Prostate gland (tissue), 2 donors: ENCODE measurements at regions not wholly inside any gene's neighbourhood (a gene's known extent, or its start where the extent isn't known, plus 50 kb on each side); places are given as distances from the start of the nearest gene placed in this dataset.

Experiments
- DNase-seq: peaks from one replicate; pipeline ENCODE4 v3.0.0-alpha.2; 2019; ENCODE audit warnings: low spot score
- H3K27ac ChIP-seq, 2 donors: fragments of 200-600 bp; sonication (generic); 2 replicates each; pipeline ENCODE4 v1.5.1; 2017 to 2019
- H3K27me3 ChIP-seq: fragments of 200-600 bp; sonication (generic); replicated peaks from 2 replicates; pipeline ENCODE4 v1.5.1; 2019; ENCODE audit not compliant: insufficient read depth
- H3K36me3 ChIP-seq, 2 donors: fragments of 200-600 bp; sonication (generic); 1 replicate in 1 of 2; 2 replicates in 1 of 2; pipeline versions ENCODE4 v1.5.1 to v1.8.1; 2017 to 2019
- H3K4me1 ChIP-seq: fragments of 200-600 bp; sonication (generic); replicated peaks from 2 replicates; pipeline ENCODE4 v1.5.1; 2019
- H3K4me3 ChIP-seq, 2 donors: fragments of 200-600 bp; sonication (generic); 2 replicates each; pipeline ENCODE4 v1.5.1; 2017 to 2019
- H3K9me3 ChIP-seq: fragments of 200-600 bp; sonication (generic); 2 replicates; pipeline ENCODE4 v1.5.1; 2017
- POLR2A ChIP-seq: fragments of 450-650 bp; IDR thresholded peaks from one replicate; pipeline ENCODE4 v1.6.1; 2016; ENCODE audit warnings: antibody characterized with exemption, mild to moderate bottlenecking
- POLR2AphosphoS5 ChIP-seq: sonication (generic); formaldehyde crosslinking; IDR thresholded peaks from one replicate; pipeline ENCODE4 v1.6.1; 2017; ENCODE audit warnings: antibody characterized with exemption
- WGBS: methylation state at CpG from one replicate; pipeline ENCODE4 v1.1.5; 2018; 5-methylcytosine and 5-hydroxymethylcytosine counted together
- intact Hi-C: fragments of 100-400 bp; cut with DNase I; formaldehyde crosslinking; loops from one replicate; pipeline ENCODE4 v1.14.2; 2022
- TF ChIP-seq, protein P1 (sequence below), 4 experiments: fragments of 200-600 bp in 2 of 4; fragments of 450-650 bp in 2 of 4; sonication (generic) in 2 of 4; IDR thresholded peaks; 1 replicate in 3 of 4; 2 replicates in 1 of 4; pipeline ENCODE4 v1.5.1; 2016 to 2019; ENCODE audit warnings: antibody characterized with exemption in 4 of 4, mild to moderate bottlenecking in 2 of 4, moderate library complexity in 2 of 4

DNA sequence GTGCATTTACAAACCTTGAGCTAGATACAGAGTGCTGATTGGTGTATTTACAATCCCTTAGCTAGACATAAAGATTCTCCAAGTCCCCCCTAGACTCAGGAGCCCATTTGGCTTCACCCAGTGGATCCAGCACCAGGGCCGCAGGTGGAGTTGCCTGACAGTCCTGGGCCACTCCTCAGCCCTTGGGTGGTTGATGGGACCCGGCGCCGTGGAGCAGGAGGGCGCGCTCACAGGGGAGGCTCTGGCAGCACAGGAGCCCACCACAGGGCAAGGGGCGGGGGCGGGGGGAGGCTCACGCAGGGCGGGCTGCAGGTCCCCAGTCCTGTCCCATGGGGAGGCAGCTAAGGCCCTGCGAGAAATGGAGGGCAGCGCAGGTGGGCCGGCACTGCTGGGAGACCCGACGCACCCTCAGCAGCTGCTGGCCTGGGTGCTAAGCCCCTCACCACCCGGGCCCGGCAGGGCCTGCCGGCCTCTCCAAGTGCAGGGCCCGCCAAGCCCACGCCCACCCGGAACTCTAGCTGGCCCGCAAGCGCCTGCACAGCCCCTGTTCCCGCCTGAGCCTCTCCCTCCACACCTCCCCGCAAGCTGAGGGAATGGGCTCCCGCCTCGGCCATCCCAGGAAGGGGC, 613.5 kb downstream of the TLE4 start:
- WGBS = 97% methylated on average over 23 of the region's 27 CpGs
- no peak for TF ChIP-seq POLR2A
- DNase-seq = no peak
- Histone ChIP-seq H3K4me3 (no peak overlapping the region), H3K9me3 (no peaks in the 10 kb centered on the region), H3K27me3 (no peaks in the 10 kb centered on the region), H3K27ac (no peak overlapping the region), H3K36me3 (no peaks in the 10 kb centered on the region), H3K4me1 (no peaks in the 10 kb centered on the region)
- intact Hi-C loops = no loop called here

DNA sequence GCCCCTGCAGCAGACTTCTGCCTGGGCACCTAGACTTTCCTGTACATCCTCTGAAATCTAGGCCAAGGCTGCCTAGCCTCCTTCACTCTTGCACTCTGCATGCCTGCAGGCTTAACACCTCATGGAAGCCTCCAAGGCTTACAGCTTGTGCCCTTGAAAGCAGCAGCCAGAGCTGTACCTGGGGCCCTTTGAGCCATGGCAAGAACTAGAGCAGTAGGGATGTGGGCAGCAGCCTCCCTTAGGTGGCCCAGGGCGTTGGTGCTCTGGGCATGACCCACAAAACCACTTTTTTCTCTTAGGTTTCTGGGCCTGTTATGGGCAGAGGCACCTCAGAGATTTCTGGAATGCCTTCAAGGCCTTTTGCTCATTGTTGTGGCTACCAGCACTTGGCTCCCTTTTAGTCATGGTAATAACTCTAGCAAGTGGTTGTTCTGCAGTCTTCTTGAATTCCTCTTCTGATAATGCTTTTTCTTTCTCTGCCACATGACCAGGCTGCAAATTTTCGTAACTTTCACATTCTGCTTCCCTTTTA, 606.2 kb downstream of the TLE4 start:
- Histone ChIP-seq H3K27ac (no peak overlapping the region), H3K4me1 (no peaks in the 10 kb centered on the region), H3K27me3 (no peaks in the 10 kb centered on the region), H3K36me3 (no peaks in the 10 kb centered on the region), H3K4me3 (no peak overlapping the region), H3K9me3 (no peaks in the 10 kb centered on the region)
- no peak for DNase-seq
- TF ChIP-seq POLR2A (no peak), POLR2AphosphoS5 (no peak)
- TF ChIP-seq, protein P1, sequence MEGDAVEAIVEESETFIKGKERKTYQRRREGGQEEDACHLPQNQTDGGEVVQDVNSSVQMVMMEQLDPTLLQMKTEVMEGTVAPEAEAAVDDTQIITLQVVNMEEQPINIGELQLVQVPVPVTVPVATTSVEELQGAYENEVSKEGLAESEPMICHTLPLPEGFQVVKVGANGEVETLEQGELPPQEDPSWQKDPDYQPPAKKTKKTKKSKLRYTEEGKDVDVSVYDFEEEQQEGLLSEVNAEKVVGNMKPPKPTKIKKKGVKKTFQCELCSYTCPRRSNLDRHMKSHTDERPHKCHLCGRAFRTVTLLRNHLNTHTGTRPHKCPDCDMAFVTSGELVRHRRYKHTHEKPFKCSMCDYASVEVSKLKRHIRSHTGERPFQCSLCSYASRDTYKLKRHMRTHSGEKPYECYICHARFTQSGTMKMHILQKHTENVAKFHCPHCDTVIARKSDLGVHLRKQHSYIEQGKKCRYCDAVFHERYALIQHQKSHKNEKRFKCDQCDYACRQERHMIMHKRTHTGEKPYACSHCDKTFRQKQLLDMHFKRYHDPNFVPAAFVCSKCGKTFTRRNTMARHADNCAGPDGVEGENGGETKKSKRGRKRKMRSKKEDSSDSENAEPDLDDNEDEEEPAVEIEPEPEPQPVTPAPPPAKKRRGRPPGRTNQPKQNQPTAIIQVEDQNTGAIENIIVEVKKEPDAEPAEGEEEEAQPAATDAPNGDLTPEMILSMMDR (IDR thresholded peaks at IDR 0.05) = no peak
- intact Hi-C loops = no loop called here
- 86% methylated on average over 2 of the region's 2 CpGs for WGBS

DNA sequence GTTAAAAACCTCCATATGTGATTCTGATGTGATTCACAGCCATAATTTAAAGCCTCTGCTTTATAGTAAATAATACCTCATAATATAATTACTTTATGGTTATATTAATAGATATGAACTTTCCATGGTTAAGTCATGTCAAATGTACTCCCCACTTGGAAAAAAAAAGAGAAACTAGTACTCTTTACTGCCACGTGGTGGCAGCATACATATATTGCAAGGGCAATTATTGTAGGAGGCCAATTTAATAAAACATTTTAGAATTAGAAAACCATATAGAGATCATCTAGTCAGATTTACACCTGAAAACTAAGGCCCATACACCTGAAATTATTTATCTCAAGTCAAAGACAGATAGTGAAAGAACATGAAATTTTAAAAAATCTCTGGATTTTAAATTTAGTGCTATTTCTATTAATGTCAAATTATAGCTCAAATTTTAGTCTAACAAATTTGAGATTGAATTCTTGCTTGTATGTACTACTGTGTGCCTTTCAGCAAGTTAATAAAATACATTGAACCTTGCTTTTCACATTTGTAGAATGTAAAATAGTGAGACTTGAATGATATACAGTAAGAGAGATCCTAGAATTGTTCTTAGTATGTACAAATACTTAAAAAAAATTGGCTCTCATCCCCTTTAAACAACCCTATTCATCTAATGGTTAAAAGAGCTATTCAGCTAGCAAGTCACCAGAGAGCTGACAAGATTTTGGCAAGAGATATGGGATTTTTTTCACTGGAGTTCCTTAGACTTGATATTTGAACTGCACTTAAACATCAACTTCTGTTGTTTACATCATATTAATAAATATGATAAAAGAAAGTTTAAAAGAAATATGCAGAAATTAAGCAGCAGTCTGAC, 603.8 kb downstream of the TLE4 start:
- Histone ChIP-seq H3K27ac (no peak overlapping the region), H3K9me3 (no peaks in the 10 kb centered on the region), H3K4me1 (no peaks in the 10 kb centered on the region), H3K27me3 (peaks cover 3% of the 10 kb centered on the region), H3K36me3 (no peaks in the 10 kb centered on the region), H3K4me3 (no peak overlapping the region)
- WGBS = 3% methylated on average over 1 of the region's 1 CpG
- intact Hi-C loops = no loop called here
- TF ChIP-seq POLR2AphosphoS5 (no peak), POLR2A (no peak)
- TF ChIP-seq, protein P1 (IDR thresholded peaks at IDR 0.05) = peak; percentile 35 to 69 (median 66)
- no peak for DNase-seq

DNA sequence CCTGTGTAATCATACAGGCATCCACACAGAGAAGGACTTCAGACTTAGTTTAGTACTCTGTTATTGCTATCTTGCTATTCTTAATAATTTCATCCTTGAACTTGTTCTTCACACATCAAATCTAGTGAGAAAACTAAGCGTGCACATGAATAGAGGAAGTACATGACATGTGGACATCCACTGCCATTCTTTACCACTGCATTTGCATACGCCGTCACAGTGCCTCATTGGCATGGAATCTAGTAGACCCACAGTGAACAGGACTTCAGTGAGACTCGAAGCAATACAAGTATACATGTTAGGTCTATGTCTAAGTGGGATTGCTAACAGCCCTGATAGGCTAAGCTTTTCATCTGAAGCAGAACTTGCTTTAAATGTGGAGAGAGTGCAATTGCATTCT, 592.1 kb downstream of the TLE4 start:
- Histone ChIP-seq H3K9me3 (no peaks in the 10 kb centered on the region), H3K27me3 (no peaks in the 10 kb centered on the region), H3K36me3 (no peaks in the 10 kb centered on the region), H3K4me3 (no peak overlapping the region), H3K27ac (no peak overlapping the region), H3K4me1 (no peaks in the 10 kb centered on the region)
- DNase-seq = no peak
- intact Hi-C loops = no loop called here
- WGBS = 89% methylated on average over 4 of the region's 4 CpGs
- TF ChIP-seq POLR2A (no peak), POLR2AphosphoS5 (no peak)
- TF ChIP-seq, protein P1 (IDR thresholded peaks at IDR 0.05) = no peak

DNA sequence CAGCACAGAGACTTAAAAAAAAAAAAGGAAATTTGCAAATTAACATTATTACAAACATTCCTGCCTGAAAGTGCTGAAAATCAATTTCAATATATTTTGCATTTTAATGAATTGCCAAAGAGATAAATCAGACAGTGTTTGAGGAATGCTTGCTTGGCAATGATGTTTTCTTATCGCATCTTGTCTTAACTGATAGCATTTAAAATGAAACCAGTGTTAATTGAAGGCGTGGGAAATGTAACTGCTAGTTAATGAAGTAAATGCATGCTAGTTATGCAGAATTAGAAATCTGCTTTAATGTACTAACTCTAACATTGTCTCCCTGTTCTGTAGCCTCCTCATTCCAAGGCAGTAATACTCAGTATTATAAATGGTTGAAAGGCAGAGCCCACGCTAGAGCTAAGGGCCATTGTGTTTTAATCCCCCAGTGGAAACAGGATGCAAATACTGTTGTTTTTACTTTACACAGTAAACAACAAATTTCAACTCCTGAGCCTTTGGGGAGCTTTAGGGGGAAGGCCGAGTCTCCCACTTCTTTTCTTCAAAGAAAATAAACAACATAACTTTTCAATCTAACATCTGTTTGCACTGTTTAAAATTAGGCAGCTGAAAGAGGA, 586.9 kb downstream of the TLE4 start:
- Histone ChIP-seq H3K9me3 (no peaks in the 10 kb centered on the region), H3K36me3 (no peaks in the 10 kb centered on the region), H3K27me3 (no peaks in the 10 kb centered on the region), H3K27ac (no peak overlapping the region), H3K4me1 (no peaks in the 10 kb centered on the region), H3K4me3 (no peak overlapping the region)
- WGBS = 62% methylated on average over 4 of the region's 4 CpGs
- no peak for DNase-seq
- TF ChIP-seq POLR2A (no peak), POLR2AphosphoS5 (no peak)
- TF ChIP-seq, protein P1 (IDR thresholded peaks at IDR 0.05) = no peak
- intact Hi-C loops = loop anchor here (5.0 to 10.0 kb wide), 2 partner anchors 586 to 1336 kb away; partner anchors contain the start of gene TLE4
